Tibial nerve (tissue), 3 donors: ENCODE measurements at regions not wholly inside any gene's neighbourhood (a gene's known extent, or its start where the extent isn't known, plus 50 kb on each side); places are given as distances from the start of the nearest gene placed in this dataset.

ENCODE experiments used
- POLR2A ChIP-seq, 2 donors: fragments of 450-650 bp; IDR thresholded peaks; one replicate each; pipeline ENCODE4 v1.6.1; 2017; ENCODE audit warnings: antibody characterized with exemption in 2 of 2, mild to moderate bottlenecking in 2 of 2, moderate library complexity in 2 of 2
- TF ChIP-seq, protein P1 (sequence below), 5 experiments: fragments of 200-600 bp in 3 of 5; fragments of 450-650 bp in 2 of 5; sonication (generic) in 3 of 5; IDR thresholded peaks; one replicate each; pipeline ENCODE4 v1.5.1; 2016 to 2019; ENCODE audit warnings: antibody characterized with exemption in 5 of 5, mild to moderate bottlenecking in 3 of 5, moderate library complexity in 2 of 5

DNA sequence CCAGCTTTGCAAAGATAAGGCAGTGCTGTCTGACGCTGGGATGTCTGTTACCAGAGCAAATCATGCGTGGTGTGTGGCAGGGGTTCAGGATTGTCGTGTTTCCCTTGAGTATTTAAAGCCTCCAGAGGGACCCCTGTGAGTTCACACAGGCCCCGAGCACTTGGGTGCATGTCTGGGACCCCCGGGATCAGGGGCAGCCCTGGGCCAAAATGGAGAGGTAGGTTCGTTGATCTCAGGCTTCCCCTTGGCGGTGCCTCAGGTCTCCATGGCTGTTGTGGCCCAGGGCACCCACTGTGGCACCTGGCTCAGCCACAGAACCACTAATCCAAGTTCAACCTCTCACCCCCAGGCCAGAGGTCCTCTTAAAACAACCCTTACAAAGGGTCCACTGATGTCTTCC, 523.1 kb upstream of the DPP6 start:
- TF ChIP-seq, protein P1, sequence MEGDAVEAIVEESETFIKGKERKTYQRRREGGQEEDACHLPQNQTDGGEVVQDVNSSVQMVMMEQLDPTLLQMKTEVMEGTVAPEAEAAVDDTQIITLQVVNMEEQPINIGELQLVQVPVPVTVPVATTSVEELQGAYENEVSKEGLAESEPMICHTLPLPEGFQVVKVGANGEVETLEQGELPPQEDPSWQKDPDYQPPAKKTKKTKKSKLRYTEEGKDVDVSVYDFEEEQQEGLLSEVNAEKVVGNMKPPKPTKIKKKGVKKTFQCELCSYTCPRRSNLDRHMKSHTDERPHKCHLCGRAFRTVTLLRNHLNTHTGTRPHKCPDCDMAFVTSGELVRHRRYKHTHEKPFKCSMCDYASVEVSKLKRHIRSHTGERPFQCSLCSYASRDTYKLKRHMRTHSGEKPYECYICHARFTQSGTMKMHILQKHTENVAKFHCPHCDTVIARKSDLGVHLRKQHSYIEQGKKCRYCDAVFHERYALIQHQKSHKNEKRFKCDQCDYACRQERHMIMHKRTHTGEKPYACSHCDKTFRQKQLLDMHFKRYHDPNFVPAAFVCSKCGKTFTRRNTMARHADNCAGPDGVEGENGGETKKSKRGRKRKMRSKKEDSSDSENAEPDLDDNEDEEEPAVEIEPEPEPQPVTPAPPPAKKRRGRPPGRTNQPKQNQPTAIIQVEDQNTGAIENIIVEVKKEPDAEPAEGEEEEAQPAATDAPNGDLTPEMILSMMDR (IDR thresholded peaks at IDR 0.05), result no peak
- TF ChIP-seq POLR2A (IDR thresholded peaks at IDR 0.05), result no peak
